NCI-H510A (cell line): ENCODE measurements at regions not wholly inside any gene's neighbourhood (a gene's known extent, or its start where the extent isn't known, plus 50 kb on each side); places are given as distances from the start of the nearest gene placed in this dataset.
A peak's percentile ranks its signal among the peaks of the same experiment; 100 is the strongest.
"Not testable (repeated sequence)": the region's sequence is repeated elsewhere in the genome, so short reads cannot be mapped to it uniquely, and the experiment has no call there.

Source experiments
- DNase-seq: peaks from one replicate; lab custom pipeline; 2025; lab: John Stamatoyannopoulos, UW

DNA sequence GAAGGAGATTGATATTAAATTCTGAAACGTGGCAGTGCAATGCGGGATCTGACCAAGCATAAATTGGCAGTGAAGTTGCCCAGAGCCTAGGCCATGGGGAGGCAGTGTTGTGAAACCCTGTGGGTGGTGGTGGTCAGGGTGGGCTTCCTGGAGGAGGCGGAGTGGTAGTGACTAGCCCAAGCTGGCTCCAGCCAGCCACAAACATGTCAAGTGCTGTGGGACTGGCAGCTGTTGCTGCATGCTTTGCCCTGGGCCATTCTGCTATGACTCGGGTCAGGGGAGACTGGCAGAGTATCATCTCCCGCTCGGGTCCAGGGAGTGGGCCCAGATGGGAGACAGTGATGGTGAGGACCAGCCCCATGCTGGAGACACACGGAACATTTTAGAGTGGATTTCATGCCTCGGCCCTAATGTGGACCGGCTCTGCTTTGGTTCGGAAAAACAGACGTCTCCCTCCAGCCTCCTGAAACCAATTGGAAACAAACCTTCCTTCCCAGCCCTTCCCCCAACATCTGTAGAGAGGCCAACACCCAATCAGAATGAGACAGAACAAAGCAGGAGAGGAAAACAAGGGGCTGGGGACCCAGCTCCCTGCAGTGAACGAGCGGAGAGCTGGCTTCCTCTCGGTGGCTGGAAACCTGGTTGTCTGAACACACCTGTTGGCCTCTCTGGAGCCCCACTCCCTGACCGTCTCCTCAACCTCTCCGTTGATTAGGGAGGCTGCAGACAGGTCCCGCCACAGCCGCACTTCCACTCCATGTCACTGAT, 58.2 kb downstream of the TMEM270 start:
- peak; percentile 50 for DNase-seq

DNA sequence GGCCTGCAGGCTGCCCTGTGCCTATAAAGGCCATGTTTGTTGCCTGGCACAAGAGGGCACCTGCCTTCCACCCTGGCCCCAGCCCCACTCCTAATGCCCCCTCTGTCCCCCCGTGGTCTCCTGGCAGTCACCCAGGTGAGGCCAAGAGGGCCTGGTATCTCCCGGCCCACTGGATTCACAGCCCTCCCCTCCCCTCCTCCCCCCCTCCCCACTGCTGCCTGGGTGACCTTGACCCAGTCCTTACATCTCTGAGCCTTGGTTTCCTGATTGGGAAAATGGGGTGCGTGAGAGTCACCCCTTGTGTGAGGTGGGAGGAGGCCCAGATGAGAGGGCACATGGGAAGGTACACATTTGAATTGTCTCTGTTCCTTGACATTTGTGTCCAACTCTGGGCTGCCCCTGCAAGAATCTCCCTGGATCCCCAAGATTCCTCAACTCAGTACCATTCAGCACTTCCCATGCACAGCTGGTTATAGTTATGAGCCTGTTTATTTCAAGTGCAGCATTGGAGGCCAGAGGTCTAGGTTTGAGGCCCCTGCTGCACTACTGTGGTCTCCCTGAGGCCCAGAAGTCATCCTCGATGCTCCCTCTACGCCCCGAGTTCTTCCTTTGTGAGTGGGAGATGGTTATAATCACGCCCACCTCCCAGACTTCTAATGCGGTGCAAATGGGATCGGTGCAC, 58.9 kb downstream of the TMEM270 start:
- no peak for DNase-seq

DNA sequence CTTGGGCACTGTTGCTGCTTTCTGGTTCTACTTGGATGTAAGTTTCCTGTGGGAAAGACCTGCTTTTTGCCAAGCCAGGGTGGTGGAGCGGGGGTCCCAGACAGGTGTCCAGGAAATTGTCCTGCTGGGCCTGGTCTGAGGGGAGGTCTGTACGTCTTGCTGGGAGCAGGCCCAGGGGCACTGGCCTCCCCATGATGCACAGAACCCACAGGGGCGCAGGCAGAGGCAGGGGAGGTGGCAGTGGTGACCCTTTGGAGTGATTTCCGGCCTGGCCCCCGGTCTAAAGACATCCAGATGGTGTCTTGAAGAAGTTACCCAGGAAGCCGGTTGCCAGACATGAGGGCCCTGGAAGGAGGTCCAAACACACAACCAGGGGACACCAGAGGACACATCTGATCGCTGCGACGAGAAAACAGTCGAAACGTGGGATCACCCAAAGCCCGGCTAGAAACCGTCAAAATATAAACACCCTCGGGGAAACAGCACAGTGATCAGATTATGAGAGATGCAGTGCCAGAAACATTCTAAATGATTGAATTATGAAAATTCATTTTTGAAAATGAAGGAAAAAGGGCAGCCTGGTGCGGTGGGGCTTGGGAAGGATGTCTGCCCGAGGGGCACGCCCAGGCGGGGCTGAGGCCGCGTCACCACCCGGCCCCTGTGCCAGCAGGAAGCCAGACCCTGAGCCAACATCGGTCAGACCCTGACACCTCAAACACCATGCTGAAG, 59.6 kb downstream of the TMEM270 start:
- DNase-seq, result no peak

GRCh38 chr7:73921623-73922528, 60.9 kb downstream of the TMEM270 start:
- DNase-seq, result no peak

GRCh38 chr7:73928644-73929043, 67.7 kb downstream of the TMEM270 start:
- not testable (repeated sequence) for DNase-seq

- no peak for DNase-seq
These were observed 70.5 kb downstream of the TMEM270 start for GRCh38 chr7:73931502-73931901.

GRCh38 chr7:73932364-73932763, 71.4 kb downstream of the TMEM270 start:
- DNase-seq, result no peak

DNA sequence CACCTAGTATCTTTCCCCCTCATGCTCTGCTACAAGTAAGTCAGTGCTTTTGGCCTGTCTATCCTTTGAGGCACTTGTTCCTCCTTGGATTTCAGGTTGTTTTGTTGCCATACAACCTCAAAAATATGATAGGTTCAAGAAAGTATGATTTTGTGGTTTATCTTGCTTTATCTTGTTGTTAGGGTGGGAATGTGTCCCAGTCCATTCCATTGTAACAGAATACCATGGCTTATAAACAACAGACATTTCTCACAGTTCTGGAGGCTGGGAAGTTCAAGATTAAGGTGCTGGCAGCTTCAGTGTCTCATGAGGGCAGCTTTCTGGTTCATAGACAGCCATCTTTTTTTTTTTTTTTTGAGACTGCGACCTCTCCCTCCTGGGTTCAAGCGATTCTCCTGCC, 72.1 kb downstream of the TMEM270 start:
- DNase-seq, result no peak

DNA sequence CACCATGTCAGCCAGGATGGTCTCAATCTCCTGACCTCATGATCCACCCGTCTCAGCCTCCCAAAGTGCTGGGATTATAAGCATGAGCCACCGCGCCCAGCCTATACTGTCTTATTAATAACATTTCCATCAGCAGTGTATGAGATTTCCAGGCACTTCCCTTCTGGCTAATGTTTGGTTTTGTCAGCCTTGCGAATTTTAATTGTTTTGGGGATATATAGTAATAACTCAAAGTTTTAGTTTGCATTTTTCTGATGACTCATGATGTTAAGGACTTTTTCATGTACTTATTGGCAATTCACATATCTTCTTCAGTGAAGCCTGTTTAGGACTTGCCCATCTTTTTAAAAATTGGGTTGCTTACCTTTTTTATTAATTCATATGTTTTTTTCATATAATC, 76.0 kb downstream of the TMEM270 start:
- DNase-seq, result no peak

GRCh38 chr7:73937650-73938049, 76.7 kb downstream of the TMEM270 start:
- DNase-seq, result not testable (repeated sequence)

GRCh38 chr7:73939528-73939927, 78.6 kb downstream of the TMEM270 start:
- no peak for DNase-seq

GRCh38 chr7:73940701-73941238, 79.8 kb downstream of the TMEM270 start:
- no peak for DNase-seq

DNA sequence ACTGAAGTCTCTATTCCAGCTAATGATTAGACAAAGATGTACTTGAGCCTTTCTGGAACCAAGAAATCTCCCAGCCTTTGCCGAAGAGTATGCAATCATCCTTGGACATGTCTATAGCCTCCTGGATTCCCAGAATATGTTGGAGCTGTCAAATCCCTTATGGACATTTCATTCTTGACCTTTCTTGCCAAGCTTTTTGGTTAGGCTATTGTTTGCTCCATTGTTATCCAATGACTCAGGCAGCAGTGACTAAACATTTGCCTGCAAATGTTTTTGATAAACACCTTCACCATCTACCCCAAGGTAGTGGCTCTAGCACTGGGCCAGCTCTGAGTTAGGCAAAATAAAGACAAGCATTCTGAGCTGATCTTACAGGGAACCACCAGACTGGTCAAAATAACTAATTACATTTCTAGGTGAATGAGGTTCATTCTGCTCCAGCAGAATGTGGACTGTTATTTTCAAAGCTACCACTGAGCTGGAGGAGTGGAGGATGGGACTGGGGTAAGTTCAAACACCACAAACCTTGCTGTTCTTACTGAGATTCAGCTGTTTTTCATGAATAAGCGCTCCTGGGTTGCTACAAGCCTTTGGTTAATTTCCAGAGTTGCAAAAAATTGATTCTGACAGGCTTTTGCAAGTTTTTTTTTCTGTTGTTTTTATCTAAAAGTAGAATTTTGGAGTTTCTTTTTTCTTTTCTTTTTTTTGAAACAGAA, 81.0 kb downstream of the TMEM270 start:
- no peak for DNase-seq

- no peak for DNase-seq
These were observed 83.0 kb upstream of the ELN start for GRCh38 chr7:73945022-73945421.

GRCh38 chr7:73948287-73948686, 79.7 kb upstream of the ELN start:
- no peak for DNase-seq

- no peak for DNase-seq
These were observed 75.7 kb upstream of the ELN start for GRCh38 chr7:73952266-73952665.

DNA sequence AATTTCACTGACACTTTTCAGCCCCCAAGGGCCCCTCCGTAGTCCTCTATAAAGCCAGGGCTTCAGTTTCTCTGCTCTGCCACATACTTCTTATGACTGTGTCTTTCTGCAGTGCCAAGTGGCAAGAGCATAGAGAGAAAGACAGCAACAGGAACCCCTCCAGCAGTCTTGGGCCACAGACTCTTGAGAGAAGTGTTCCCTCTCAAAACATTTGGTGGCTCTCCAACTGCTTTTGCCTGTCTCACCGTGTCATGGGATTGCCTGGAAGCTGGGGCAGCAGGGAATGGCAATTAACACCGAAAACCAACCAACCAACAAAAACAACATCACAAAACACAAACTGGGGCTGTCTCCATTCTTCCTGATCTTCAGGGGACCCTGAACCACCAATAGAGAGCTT, 73.8 kb upstream of the ELN start:
- DNase-seq, result no peak

- DNase-seq, result no peak
These were observed 73.1 kb upstream of the ELN start for GRCh38 chr7:73954861-73955260.

- DNase-seq, result no peak
These were observed 67.4 kb upstream of the ELN start for GRCh38 chr7:73960548-73960947.

- DNase-seq, result not testable (repeated sequence)
These were observed 66.0 kb upstream of the ELN start for GRCh38 chr7:73961991-73962390.

DNA sequence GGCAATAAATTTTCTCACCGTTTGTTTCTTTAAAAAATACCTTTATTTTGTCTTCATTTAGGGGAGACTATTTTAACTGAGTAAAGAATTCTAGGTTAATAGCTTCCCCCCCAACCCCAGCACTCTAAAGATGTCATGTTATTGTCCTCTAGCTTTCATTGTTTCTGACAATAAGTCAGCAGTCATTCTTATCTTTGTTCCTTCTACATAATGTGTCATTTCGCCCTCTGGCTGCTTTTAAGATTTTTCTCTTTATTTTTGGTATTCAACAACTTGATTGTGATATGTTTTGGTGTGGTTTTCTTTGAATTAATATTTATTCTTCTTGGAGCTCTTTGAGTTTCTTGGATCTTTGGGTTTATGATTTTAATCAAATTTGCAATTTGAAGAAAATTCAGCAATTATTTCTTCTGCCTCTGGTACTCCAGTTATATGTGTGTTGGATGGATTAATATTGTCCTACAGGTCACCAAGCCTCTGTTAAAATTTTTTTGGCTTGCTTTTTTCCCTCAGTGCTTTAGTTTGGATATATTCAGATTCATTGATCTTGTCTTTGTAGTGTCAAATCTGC, 64.6 kb upstream of the ELN start:
- DNase-seq, result no peak
